GM21737 (cell line): ENCODE measurements at regions not wholly inside any gene's neighbourhood (a gene's known extent, or its start where the extent isn't known, plus 50 kb on each side); places are given as distances from the start of the nearest gene placed in this dataset.

ENCODE experiments used
- ATAC-seq: cut with Tn5 transposase; IDR thresholded peaks from one replicate; pipeline ENCODE4 v1.9.1; 2021; ENCODE audit warnings: mild to moderate bottlenecking, moderate library complexity; ENCODE audit not compliant: unreplicated experiment

DNA sequence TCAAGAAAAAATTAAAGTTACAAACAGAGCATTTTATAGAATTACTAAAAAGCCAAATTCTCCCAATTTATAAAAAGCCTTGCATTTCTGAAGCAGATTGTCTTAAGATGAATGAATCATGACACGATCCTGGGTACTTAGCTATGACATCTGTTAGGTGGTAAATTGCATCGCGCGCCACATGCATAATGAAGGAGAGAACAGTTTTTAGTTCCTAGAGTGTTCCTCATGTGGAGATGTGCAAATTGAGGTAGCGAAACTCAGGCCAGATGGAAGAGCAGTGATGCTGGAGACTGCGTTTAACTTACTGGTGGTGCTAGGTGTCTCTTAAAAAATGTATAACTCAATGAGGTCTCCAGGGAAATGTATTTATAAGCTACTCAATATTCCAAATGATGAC lies 516.1 kb downstream of the EFNA5 start:
- no peak for ATAC-seq

- ATAC-seq: no peak
Measured at GRCh38 chr5:107153283-107153682, 517.5 kb downstream of the EFNA5 start.

GRCh38 chr5:107149243-107150005 lies 521.3 kb downstream of the EFNA5 start:
- no peak for ATAC-seq

DNA sequence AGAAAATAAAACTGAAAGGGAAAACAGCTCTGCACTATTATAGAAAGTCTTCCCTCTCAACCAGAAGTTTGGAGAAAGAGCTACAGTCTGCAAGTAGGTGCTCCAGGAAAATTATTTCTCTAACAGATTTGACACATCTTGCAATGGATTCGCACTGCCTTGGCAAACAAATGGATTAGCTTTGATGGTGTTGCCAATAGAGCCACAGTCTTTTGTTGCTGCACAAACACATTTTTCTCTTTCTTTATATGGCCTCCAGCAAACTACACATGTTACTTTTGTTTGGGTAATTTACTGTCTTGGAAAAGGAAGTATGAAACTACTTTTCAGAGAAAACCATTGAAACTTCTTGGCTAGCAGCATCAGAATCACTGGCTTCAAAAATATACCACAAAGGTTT lies 523.1 kb downstream of the EFNA5 start:
- no peak for ATAC-seq

DNA sequence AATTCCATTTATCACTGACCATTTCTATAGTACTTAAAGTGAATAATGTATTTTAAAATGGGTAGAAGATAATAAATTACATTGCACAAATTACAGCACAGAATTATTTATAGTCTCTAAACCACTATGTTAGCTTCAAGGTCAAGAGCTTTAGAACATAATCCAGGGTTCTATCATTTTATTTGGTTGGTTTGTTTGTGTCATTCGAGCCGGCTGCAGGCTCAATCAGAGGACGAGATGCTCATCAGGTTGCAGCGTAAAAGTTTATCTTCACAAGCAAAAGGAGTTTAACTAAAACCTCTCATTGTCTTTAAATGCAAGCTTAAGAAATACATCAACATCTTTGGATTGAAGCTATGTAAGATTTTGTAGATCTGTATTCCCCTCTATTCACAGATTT lies 523.8 kb downstream of the EFNA5 start:
- ATAC-seq: no peak

- ATAC-seq: no peak
Measured at GRCh38 chr5:107135391-107135790, 535.3 kb downstream of the EFNA5 start.

GRCh38 chr5:107134931-107135330 lies 535.8 kb downstream of the EFNA5 start:
- ATAC-seq: no peak

DNA sequence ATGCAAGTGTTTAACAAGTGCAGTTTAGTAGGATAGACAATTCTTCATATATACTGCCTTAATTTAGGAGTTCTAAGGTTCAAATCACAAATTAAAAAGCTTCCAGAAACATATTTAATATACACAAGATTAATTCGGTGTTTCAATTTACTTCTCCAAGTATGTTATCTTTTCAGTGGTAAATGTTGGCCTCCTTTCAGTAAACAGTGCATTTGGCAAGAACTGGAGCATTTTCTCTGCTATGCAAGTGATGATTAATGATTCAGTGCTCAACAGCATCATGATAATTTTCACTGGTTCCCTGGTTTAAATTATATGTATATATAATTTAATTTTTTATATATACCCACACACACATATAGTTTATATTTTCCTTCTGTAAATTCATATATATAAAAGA lies 541.7 kb downstream of the EFNA5 start:
- ATAC-seq: no peak

DNA sequence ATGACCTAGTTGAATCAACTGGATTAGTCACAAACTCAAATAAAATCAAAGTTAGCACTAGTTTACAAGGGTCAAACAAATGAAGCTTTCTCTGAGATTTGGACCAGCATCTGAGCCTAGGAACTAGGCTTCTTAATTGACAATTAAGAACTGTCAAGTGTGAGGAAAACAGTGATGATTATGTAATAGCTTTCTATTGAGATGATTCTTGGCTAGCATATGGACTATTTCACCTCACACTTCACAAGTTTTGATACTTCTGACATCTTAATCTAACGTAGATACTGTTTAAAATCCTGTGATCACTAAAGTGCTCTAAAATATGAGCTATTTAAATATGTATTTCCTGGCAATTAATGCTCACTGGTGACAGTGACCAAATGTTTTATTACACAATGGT lies 542.9 kb downstream of the EFNA5 start:
- no peak for ATAC-seq

GRCh38 chr5:107126341-107126740 lies 544.4 kb downstream of the EFNA5 start:
- ATAC-seq: no peak

DNA sequence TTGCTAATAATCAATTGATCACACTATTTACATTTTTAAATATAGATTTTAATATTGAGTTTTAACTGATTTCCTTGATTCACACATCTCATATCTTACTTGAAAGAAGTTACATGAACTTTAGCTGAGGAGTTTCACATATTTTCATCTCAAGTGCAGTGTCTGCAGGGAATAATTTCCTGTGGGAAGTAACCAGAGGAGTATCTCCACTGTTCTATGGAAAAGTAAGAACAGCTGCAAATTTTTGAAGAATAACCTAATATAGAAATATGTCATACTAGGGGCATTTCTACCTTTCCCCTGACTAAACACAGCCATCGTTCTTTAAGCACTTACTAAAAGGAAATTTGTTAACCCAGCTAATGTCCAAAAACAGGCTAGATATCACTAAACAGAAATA lies 546.4 kb downstream of the EFNA5 start:
- ATAC-seq: no peak

GRCh38 chr5:107123014-107123413 lies 547.7 kb downstream of the EFNA5 start:
- ATAC-seq: no peak

DNA sequence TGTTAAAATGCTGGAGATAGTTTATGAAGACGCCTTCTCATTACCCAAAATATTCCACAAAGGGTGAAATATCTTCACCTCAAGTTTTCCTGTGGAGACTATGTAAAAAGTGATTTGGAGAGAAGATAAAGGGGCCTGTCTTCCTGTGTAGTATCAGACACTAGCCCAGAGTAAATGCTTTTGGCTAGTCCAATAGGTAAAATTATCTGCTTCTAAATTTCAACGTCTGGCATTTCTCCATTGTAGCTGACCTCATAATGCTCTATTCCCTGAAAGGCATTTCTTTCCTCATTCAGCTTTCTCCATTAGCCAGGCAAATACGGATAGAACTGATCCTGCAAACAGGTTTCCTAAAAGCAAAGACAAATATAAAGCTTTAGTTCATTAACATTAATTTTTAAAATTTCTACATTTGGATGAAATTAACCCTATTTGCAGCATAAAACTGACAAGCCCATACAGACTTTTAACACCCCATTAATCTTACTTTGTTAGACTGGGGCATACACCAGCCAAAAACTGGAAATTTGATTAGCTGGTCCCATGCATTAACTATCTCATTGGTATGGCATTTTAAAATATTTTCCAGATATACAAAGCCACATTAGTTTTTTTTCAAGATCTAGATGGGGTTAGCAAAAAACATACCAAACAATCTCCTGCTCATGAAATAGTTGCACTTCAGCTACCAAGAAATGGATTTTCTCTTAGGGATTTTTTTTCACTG lies 548.8 kb downstream of the EFNA5 start:
- no peak for ATAC-seq

DNA sequence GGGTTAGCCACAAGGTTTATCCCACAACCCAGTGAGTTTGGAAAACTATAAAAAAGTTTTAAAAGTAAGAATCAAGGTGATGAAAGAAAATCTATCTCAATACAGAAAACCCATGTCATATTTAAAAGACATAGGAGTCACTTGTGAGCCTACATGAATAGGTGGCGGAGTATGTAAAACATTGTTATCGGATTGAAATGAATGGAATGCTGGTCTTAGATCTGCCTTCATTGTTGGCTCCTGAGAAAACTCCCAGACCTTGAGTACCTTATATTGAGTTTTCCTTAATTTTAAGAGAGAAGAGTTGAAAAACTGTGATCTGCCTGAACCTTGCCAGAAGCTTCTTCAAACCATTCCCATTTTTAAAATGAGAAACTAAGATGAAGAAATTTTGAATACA lies 551.1 kb downstream of the EFNA5 start:
- no peak for ATAC-seq

- ATAC-seq: no peak
Measured at GRCh38 chr5:107118184-107119019, 552.3 kb downstream of the EFNA5 start.

DNA sequence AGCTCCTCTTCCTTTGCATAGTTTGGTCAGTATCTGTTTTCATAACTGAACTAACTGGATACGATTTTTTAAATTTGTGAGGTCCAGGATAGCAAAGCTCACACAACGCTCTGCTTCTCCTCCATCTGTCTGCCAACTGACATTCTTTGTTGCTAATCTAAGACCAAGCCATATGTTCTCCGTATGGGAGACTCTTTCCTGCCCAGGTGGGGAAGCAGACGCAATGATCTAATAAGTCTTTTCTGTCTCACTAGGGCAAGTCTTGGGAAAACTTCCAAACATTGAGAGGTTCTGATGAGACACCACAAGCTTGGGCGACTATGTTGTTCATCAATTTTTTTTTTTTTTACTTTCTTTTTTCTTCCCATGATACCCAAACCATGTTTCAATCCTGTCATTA lies 558.5 kb downstream of the EFNA5 start:
- no peak for ATAC-seq

- no peak for ATAC-seq
Measured at GRCh38 chr5:107104040-107104995, 566.4 kb downstream of the EFNA5 start.

DNA sequence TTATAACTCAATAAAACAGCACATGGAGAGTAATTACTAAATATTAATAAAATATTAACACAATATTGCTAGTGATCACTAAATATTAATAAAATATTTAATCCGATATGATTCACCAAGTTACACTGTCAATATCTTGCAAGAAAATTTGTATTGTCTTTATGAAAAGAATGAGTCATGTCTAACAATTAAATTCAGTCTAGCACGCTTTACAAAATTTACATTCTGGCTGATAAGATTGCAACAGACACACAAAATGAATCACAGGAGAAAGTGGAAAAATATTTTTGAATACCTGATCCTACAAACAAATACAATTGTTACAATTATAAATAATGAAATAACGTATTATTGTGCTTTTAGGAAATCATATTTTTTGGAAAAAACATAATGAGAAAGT lies 567.2 kb downstream of the EFNA5 start:
- no peak for ATAC-seq

GRCh38 chr5:107100121-107100520 lies 570.6 kb downstream of the EFNA5 start:
- no peak for ATAC-seq

- ATAC-seq: no peak
Measured at GRCh38 chr5:107099506-107099905, 571.2 kb downstream of the EFNA5 start.

DNA sequence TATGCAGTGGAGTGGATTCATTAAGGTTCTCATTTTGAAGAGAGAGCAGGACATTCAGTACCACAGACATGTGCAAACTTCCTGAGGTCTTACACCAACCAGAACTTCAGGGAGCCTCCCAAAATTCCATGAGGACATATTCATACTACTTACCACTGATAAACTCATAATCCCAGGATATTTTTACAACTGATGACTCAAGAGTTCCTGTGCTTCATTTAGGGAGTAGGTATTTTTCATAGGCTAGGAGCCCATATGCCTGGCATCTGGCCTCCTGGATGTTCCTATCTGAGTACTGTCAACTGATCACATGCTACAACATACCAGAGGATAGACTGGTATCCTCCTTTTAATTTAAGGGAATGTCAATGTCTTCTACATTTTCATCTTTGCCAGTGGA lies 578.0 kb downstream of the EFNA5 start:
- no peak for ATAC-seq
